Endothelial cell (in vitro differentiated cells): ENCODE measurements at regions not wholly inside any gene's neighbourhood (a gene's known extent, or its start where the extent isn't known, plus 50 kb on each side); places are given as distances from the start of the nearest gene placed in this dataset.

Source experiments
- DNase-seq: peaks from one replicate; pipeline ENCODE4 v3.0.0; 2021; ENCODE audit warnings: low spot score
- H3K27ac Mint-ChIP-seq: one replicate; pipeline ENCODE4 v1.8.0; 2021; ENCODE audit warnings: mixed read lengths, inconsistent platforms; ENCODE audit not compliant: unreplicated experiment
- H3K27me3 Mint-ChIP-seq: one replicate; pipeline ENCODE4 v1.8.0; 2021; ENCODE audit warnings: mild to moderate bottlenecking, moderate library complexity, mixed read lengths, inconsistent platforms; ENCODE audit not compliant: unreplicated experiment
- H3K36me3 Mint-ChIP-seq: one replicate; pipeline ENCODE4 v1.8.0; 2021; ENCODE audit warnings: mild to moderate bottlenecking, low read depth, mixed read lengths, inconsistent platforms; ENCODE audit not compliant: unreplicated experiment
- H3K4me1 Mint-ChIP-seq: one replicate; pipeline ENCODE4 v1.8.0; 2021; ENCODE audit warnings: mild to moderate bottlenecking, mixed read lengths, inconsistent platforms; ENCODE audit not compliant: unreplicated experiment
- H3K4me3 Mint-ChIP-seq: one replicate; pipeline ENCODE4 v1.8.0; 2021; ENCODE audit warnings: mild to moderate bottlenecking, mixed read lengths, inconsistent platforms; ENCODE audit not compliant: unreplicated experiment
- H3K9me3 Mint-ChIP-seq: one replicate; pipeline ENCODE4 v1.8.0; 2021; ENCODE audit warnings: mixed read lengths, inconsistent platforms; ENCODE audit not compliant: unreplicated experiment
- CTCF ChIP-seq: fragments of 200-600 bp; sonication (generic); IDR thresholded peaks from one replicate; pipeline ENCODE4 v1.5.0; 2021; ENCODE audit warnings: antibody characterized with exemption; ENCODE audit not compliant: unreplicated experiment

- TF ChIP-seq CTCF, result no peak
- Mint-ChIP-seq H3K36me3 (no peaks in the 10 kb centered on the region), H3K4me3 (no peak overlapping the region), H3K9me3 (no peaks in the 10 kb centered on the region), H3K4me1 (no peaks in the 10 kb centered on the region), H3K27me3 (no peaks in the 10 kb centered on the region), H3K27ac (no peak overlapping the region)
- no peak for DNase-seq
Observed at GRCh38 chr6:117167520-117168271, 97.7 kb upstream of the VGLL2 start.

GRCh38 chr6:117168296-117169063, 96.9 kb upstream of the VGLL2 start:
- Mint-ChIP-seq H3K9me3 (no peaks in the 10 kb centered on the region), H3K4me1 (no peaks in the 10 kb centered on the region), H3K4me3 (no peak overlapping the region), H3K27ac (no peak overlapping the region), H3K36me3 (no peaks in the 10 kb centered on the region), H3K27me3 (no peaks in the 10 kb centered on the region)
- no peak for TF ChIP-seq CTCF
- no peak for DNase-seq

- Mint-ChIP-seq H3K4me1 (no peaks in the 10 kb centered on the region), H3K9me3 (no peaks in the 10 kb centered on the region), H3K36me3 (no peaks in the 10 kb centered on the region), H3K4me3 (no peak overlapping the region), H3K27ac (no peak overlapping the region), H3K27me3 (no peaks in the 10 kb centered on the region)
- TF ChIP-seq CTCF, result no peak
- no peak for DNase-seq
Observed at GRCh38 chr6:117169064-117169665, 96.2 kb upstream of the VGLL2 start.

GRCh38 chr6:117169781-117170281, 95.5 kb upstream of the VGLL2 start:
- Mint-ChIP-seq H3K4me3 (no peak overlapping the region), H3K27me3 (no peaks in the 10 kb centered on the region), H3K9me3 (no peaks in the 10 kb centered on the region), H3K36me3 (no peaks in the 10 kb centered on the region), H3K27ac (no peak overlapping the region), H3K4me1 (no peaks in the 10 kb centered on the region)
- DNase-seq, result no peak
- TF ChIP-seq CTCF, result no peak
